DND-41 (cell line): ENCODE measurements at regions not wholly inside any gene's neighbourhood (a gene's known extent, or its start where the extent isn't known, plus 50 kb on each side); places are given as distances from the start of the nearest gene placed in this dataset.

Source experiments
- ATAC-seq: fragments of 200-7000 bp; cut with Tn5 transposase; 3 replicates; pipeline ENCODE4 v1.9.1; 2021; ENCODE audit warnings: low read depth; ENCODE audit not compliant: insufficient read depth
- DNase-seq: peaks from one replicate; pipeline ENCODE4 v3.0.0-alpha.2; 2020
- H2AFZ ChIP-seq: 2 replicates; pipeline ENCODE4 v1.6.0; 2012; ENCODE audit warnings: low read depth, low read length
- H3K27ac ChIP-seq: 2 replicates; pipeline ENCODE4 v1.5.1; 2012; ENCODE audit warnings: low read length, inconsistent platforms
- H3K27me3 ChIP-seq: fragments of 200-600 bp; sonication (generic); 2 replicates; pipeline ENCODE4 v1.6.0; 2012; ENCODE audit warnings: low read length, mild to moderate bottlenecking, inconsistent platforms; ENCODE audit not compliant: insufficient read depth, poor library complexity
- H3K36me3 ChIP-seq: 2 replicates; pipeline ENCODE4 v1.5.1; 2012; ENCODE audit warnings: low read length, inconsistent platforms; ENCODE audit not compliant: insufficient read depth
- H3K4me1 ChIP-seq: 2 replicates; pipeline ENCODE4 v1.5.1; 2012; ENCODE audit warnings: mild to moderate bottlenecking, low read length; ENCODE audit not compliant: insufficient read depth
- H3K4me2 ChIP-seq: 2 replicates; pipeline ENCODE4 v1.6.0; 2012; ENCODE audit warnings: mild to moderate bottlenecking, moderate library complexity, low read length, inconsistent platforms; ENCODE audit not compliant: insufficient read depth
- H3K4me3 ChIP-seq, 2 experiments: fragments of 200-600 bp in 1 of 2; shearing (Covaris generic) in 1 of 2; 2 replicates each; pipeline ENCODE4 v1.5.1; 2012 to 2016; ENCODE audit warnings: inconsistent platforms in 2 of 2, low read length in 2 of 2, mild to moderate bottlenecking in 2 of 2, low read depth in 1 of 2, moderate library complexity in 1 of 2
- H3K79me2 ChIP-seq: 2 replicates; pipeline ENCODE4 v1.6.0; 2012; ENCODE audit warnings: low read length, inconsistent platforms; ENCODE audit not compliant: insufficient read depth
- H3K9ac ChIP-seq: 2 replicates; pipeline ENCODE4 v1.6.0; 2012; ENCODE audit warnings: low read depth, mild to moderate bottlenecking, inconsistent platforms, low read length, moderate library complexity
- H3K9me3 ChIP-seq: 2 replicates; pipeline ENCODE4 v1.5.1; 2012; ENCODE audit warnings: low read length, moderate library complexity, mild to moderate bottlenecking, inconsistent platforms; ENCODE audit not compliant: insufficient read depth, severe bottlenecking
- H4K20me1 ChIP-seq: 2 replicates; pipeline ENCODE4 v1.6.0; 2012; ENCODE audit warnings: low read length; ENCODE audit not compliant: insufficient read depth
- CTCF ChIP-seq: IDR thresholded peaks from 2 replicates; pipeline ENCODE4 v1.5.1; 2012; ENCODE audit warnings: borderline replicate concordance, low read length, moderate library complexity, mild to moderate bottlenecking; ENCODE audit not compliant: poor library complexity, severe bottlenecking; ENCODE audit errors: extremely low read depth
- EZH2 ChIP-seq: IDR thresholded peaks from 3 replicates; pipeline ENCODE4 v1.6.1; 2012; ENCODE audit warnings: borderline replicate concordance, low read depth, mild to moderate bottlenecking, moderate library complexity, low read length, inconsistent platforms; ENCODE audit not compliant: severe bottlenecking

- Histone ChIP-seq H3K79me2 (no peaks in the 10 kb centered on the region), H3K36me3 (no peaks in the 10 kb centered on the region), H3K9ac (no peak overlapping the region), H3K4me2 (no peak overlapping the region), H3K27ac (no peak overlapping the region), H2AFZ (no peak overlapping the region), H3K4me1 (no peaks in the 10 kb centered on the region), H4K20me1 (no peaks in the 10 kb centered on the region), H3K27me3 (no peaks in the 10 kb centered on the region), H3K4me3 (no peak overlapping the region), H3K9me3 (no peaks in the 10 kb centered on the region)
- no peak for ATAC-seq
- no peak for DNase-seq
- TF ChIP-seq CTCF (no peak), EZH2 (no peak)
Observed at GRCh38 chr12:13580206-13580605, 383.7 kb downstream of the EMP1 start.

DNA sequence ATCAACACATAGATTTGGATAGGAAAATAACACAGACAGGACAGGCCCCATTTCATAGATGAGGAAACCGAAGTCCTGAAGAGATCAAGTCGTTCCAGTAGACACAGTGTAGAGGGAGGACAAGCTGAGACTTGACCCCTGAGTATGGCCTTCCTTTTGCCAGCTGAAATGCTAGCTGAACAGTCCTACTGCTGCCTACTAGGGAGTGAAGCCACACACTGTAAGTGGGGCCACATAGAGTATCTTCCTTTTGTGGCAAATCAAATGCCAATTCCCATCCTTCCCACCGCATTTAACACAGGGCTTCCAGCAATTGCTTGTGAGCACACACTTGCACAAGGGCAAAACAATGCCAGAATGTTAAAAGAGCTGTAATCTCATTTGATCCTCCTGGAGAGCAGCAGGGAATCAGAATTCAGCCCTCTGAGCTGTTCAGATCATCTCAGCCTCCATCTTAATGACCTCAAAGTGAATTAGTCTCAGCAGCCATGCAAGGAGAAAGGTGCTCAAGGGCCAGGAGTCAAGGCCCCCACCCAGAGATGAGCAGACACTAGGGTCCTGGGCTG lies 380.5 kb downstream of the EMP1 start:
- Histone ChIP-seq H2AFZ (no peak overlapping the region), H3K27me3 (no peaks in the 10 kb centered on the region), H3K9me3 (no peaks in the 10 kb centered on the region), H3K4me2 (no peak overlapping the region), H3K27ac (no peak overlapping the region), H4K20me1 (no peaks in the 10 kb centered on the region), H3K9ac (no peak overlapping the region), H3K36me3 (no peaks in the 10 kb centered on the region), H3K4me3 (no peak overlapping the region), H3K79me2 (no peaks in the 10 kb centered on the region), H3K4me1 (no peaks in the 10 kb centered on the region)
- TF ChIP-seq CTCF (no peak), EZH2 (no peak)
- ATAC-seq (no peak), DNase-seq (no peak)

GRCh38 chr12:13573698-13574321 lies 377.3 kb downstream of the EMP1 start:
- H3K4me2 ChIP-seq, result no peak overlapping the region
- no peak overlapping the region for H2AFZ ChIP-seq
- H3K27ac ChIP-seq, result no peak overlapping the region
- no peak for ATAC-seq
- H3K36me3 ChIP-seq, result no peaks in the 10 kb centered on the region
- DNase-seq, result no peak
- TF ChIP-seq CTCF (no peak), EZH2 (no peak)
- no peaks in the 10 kb centered on the region for H3K9me3 ChIP-seq
- H3K4me1 ChIP-seq, result no peaks in the 10 kb centered on the region
- H3K9ac ChIP-seq, result no peak overlapping the region
- no peaks in the 10 kb centered on the region for H3K27me3 ChIP-seq
- H4K20me1 ChIP-seq, result no peaks in the 10 kb centered on the region
- no peak overlapping the region for H3K4me3 ChIP-seq
- H3K79me2 ChIP-seq, result no peaks in the 10 kb centered on the region

GRCh38 chr12:13571035-13571434 lies 374.5 kb downstream of the EMP1 start:
- H4K20me1 ChIP-seq, result no peaks in the 10 kb centered on the region
- no peak overlapping the region for H3K4me3 ChIP-seq
- no peaks in the 10 kb centered on the region for H3K4me1 ChIP-seq
- no peak overlapping the region for H3K27ac ChIP-seq
- H3K9me3 ChIP-seq, result no peaks in the 10 kb centered on the region
- ATAC-seq, result no peak
- no peak for DNase-seq
- H3K79me2 ChIP-seq, result no peaks in the 10 kb centered on the region
- H2AFZ ChIP-seq, result no peak overlapping the region
- no peaks in the 10 kb centered on the region for H3K36me3 ChIP-seq
- no peaks in the 10 kb centered on the region for H3K27me3 ChIP-seq
- H3K9ac ChIP-seq, result no peak overlapping the region
- no peak overlapping the region for H3K4me2 ChIP-seq
- TF ChIP-seq CTCF (no peak), EZH2 (no peak)
